A549 (cell line): ENCODE measurements at regions not wholly inside any gene's neighbourhood (a gene's known extent, or its start where the extent isn't known, plus 50 kb on each side); places are given as distances from the start of the nearest gene placed in this dataset.

Experiments
- ATAC-seq, 2 experiments: fragments of 200-7000 bp in 1 of 2; fragments of >200 bp in 1 of 2; cut with Nextera tagmentation in 1 of 2; cut with Tn5 transposase in 1 of 2; 3 replicates each; pipeline versions ENCODE4 v1.8.0 to v1.9.1; 2018 to 2020; ENCODE audit warnings: mild to moderate bottlenecking in 1 of 2, moderate library complexity in 1 of 2
- CTCF ChIA-PET: fragments of 300-600 bp; sonication (Branson Sonifier 250); formaldehyde crosslinking; extraction: SDS; loops from one replicate; lab custom pipeline; 2021; ENCODE audit warnings: antibody characterized with exemption, inconsistent platforms; lab: Yijun Ruan, JAX
- POLR2A ChIA-PET: fragments of 350-600 bp; formaldehyde crosslinking; extraction: SDS; loops from one replicate; lab custom pipeline; 2021; ENCODE audit warnings: antibody characterized with exemption, inconsistent platforms; lab: Yijun Ruan, JAX
- DNase-seq, 2 experiments: peaks; one replicate each; pipeline versions ENCODE4 v3.0.0 to v3.0.0-alpha.2; 2011 to 2016; ENCODE audit warnings: low read depth in 1 of 2, low spot score in 1 of 2
- FAIRE-seq: peaks from 2 replicates; lab custom pipeline; 2011; peaks lifted over from hg19 to GRCh38; lab: Jason Lieb, UNC
- H3K27ac ChIP-seq, 2 experiments: fragments of >200 bp; sonication (Bioruptor Twin); formaldehyde crosslinking; 3 replicates each; pipeline ENCODE4 v1.5.1; 2016 to 2017
- H3K4me1 ChIP-seq: fragments of >200 bp; sonication (Bioruptor Twin); formaldehyde crosslinking; 3 replicates; pipeline ENCODE4 v1.6.1; 2016
- H3K4me2 ChIP-seq: fragments of >200 bp; sonication (Bioruptor Twin); formaldehyde crosslinking; 3 replicates; pipeline ENCODE4 v1.6.1; 2016
- H3K4me3 ChIP-seq: fragments of >200 bp; sonication (Bioruptor Twin); formaldehyde crosslinking; 3 replicates; pipeline ENCODE4 v1.5.1; 2016
- H3K9me3 ChIP-seq: fragments of >200 bp; sonication (Bioruptor Twin); formaldehyde crosslinking; 3 replicates; pipeline ENCODE4 v1.6.1; 2016
- ATOH8 ChIP-seq: fragments of 250-450 bp; sonication (Bioruptor Pico); IDR thresholded peaks from 2 replicates; pipeline ENCODE4 v1.5.0; 2020; ENCODE audit warnings: low read depth, mild to moderate bottlenecking, moderate library complexity
- BHLHE40 ChIP-seq: IDR thresholded peaks from 2 replicates; pipeline ENCODE4 v1.6.1; 2012; ENCODE audit warnings: low read depth, low read length, inconsistent platforms
- CBX2 ChIP-seq: fragments of 200-600 bp; sonication (generic); IDR thresholded peaks from 2 replicates; pipeline ENCODE4 v1.6.1; 2016; ENCODE audit warnings: low read depth, mild to moderate bottlenecking, borderline replicate concordance
- CBX8 ChIP-seq: fragments of 200-600 bp; sonication (generic); IDR thresholded peaks from 2 replicates; pipeline ENCODE4 v1.6.1; 2016
- CEBPB ChIP-seq, 2 experiments: fragments of >200 bp in 1 of 2; sonication (Bioruptor Twin) in 1 of 2; formaldehyde crosslinking in 1 of 2; IDR thresholded peaks; 2 replicates each; pipeline ENCODE4 v1.6.1; 2012 to 2016
- CHD4 ChIP-seq: fragments of 200-600 bp; sonication (generic); IDR thresholded peaks from 2 replicates; pipeline ENCODE4 v1.6.1; 2016; ENCODE audit warnings: antibody characterized with exemption, mild to moderate bottlenecking, borderline replicate concordance
- EHMT2 ChIP-seq: fragments of 200-600 bp; sonication (generic); IDR thresholded peaks from 2 replicates; pipeline ENCODE4 v1.6.1; 2016; ENCODE audit warnings: antibody characterized with exemption, low read depth, mild to moderate bottlenecking, moderate library complexity
- FOSL2 ChIP-seq, 2 experiments: fragments of 450-650 bp in 1 of 2; fragments of >200 bp in 1 of 2; sonication (Bioruptor Twin) in 1 of 2; formaldehyde crosslinking; IDR thresholded peaks; 2 replicates each; pipeline versions ENCODE4 v1.5.0 to v1.6.1; 2016 to 2020; ENCODE audit warnings: mild to moderate bottlenecking in 1 of 2, moderate library complexity in 1 of 2
- HOXA7 ChIP-seq: fragments of 250-450 bp; sonication (Bioruptor Pico); IDR thresholded peaks from 2 replicates; pipeline ENCODE4 v1.5.0; 2020; ENCODE audit warnings: mild to moderate bottlenecking, moderate library complexity
- HOXB13 ChIP-seq: fragments of 250-450 bp; sonication (Bioruptor Pico); IDR thresholded peaks from 2 replicates; pipeline ENCODE4 v1.5.0; 2020; ENCODE audit warnings: low read depth, mild to moderate bottlenecking, moderate library complexity
- HOXB5 ChIP-seq: fragments of 250-450 bp; sonication (Bioruptor Pico); IDR thresholded peaks from 2 replicates; pipeline ENCODE4 v1.5.0; 2020; ENCODE audit warnings: mild to moderate bottlenecking, moderate library complexity
- JUNB ChIP-seq: fragments of >200 bp; sonication (Bioruptor Twin); formaldehyde crosslinking; IDR thresholded peaks from 2 replicates; pipeline ENCODE4 v1.6.1; 2016
- MAFK ChIP-seq: fragments of 450-650 bp; IDR thresholded peaks from 2 replicates; pipeline ENCODE4 v1.6.1; 2014; ENCODE audit not compliant: partially characterized antibody
- MAZ ChIP-seq: fragments of 150-350 bp; IDR thresholded peaks from 2 replicates; pipeline ENCODE4 v1.6.1; 2014; ENCODE audit warnings: antibody characterized with exemption, low read depth, low read length, borderline replicate concordance
- NFE2L2 ChIP-seq: fragments of 150-350 bp; conservative IDR thresholded peaks from 2 replicates; pipeline ENCODE4 v1.6.1; 2014; ENCODE audit warnings: low read length
- NPAS2 ChIP-seq: fragments of 250-450 bp; sonication (Bioruptor Pico); IDR thresholded peaks from 2 replicates; pipeline ENCODE4 v1.8.0; 2022; ENCODE audit warnings: mild to moderate bottlenecking, moderate library complexity, borderline replicate concordance
- RARB ChIP-seq: fragments of 250-450 bp; sonication (Bioruptor Pico); IDR thresholded peaks from 2 replicates; pipeline ENCODE4 v1.8.0; 2021; ENCODE audit warnings: mild to moderate bottlenecking, moderate library complexity
- RCOR1 ChIP-seq: fragments of 150-350 bp; IDR thresholded peaks from 2 replicates; pipeline ENCODE4 v1.6.1; 2014; ENCODE audit warnings: antibody characterized with exemption, low read length, low read depth
- RFX5 ChIP-seq: fragments of 450-650 bp; IDR thresholded peaks from 2 replicates; pipeline ENCODE4 v1.7.1; 2014; ENCODE audit warnings: antibody characterized with exemption, mild to moderate bottlenecking, moderate library complexity
- SMC3 ChIP-seq: fragments of >200 bp; sonication (Bioruptor Twin); formaldehyde crosslinking; IDR thresholded peaks from 3 replicates; pipeline ENCODE4 v1.6.1; 2018; ENCODE audit warnings: inconsistent platforms
- TP53 ChIP-seq: fragments of 250-450 bp; sonication (Bioruptor Pico); IDR thresholded peaks from 2 replicates; pipeline ENCODE4 v1.5.0; 2021; ENCODE audit warnings: mild to moderate bottlenecking, moderate library complexity
- ZC3H11A ChIP-seq: fragments of 450-650 bp; IDR thresholded peaks from 2 replicates; pipeline ENCODE4 v1.6.1; 2014; ENCODE audit warnings: antibody characterized with exemption, mild to moderate bottlenecking
- ZNF302 ChIP-seq: fragments of 250-450 bp; sonication (Bioruptor Pico); IDR thresholded peaks from 2 replicates; pipeline ENCODE4 v1.9.0; 2021; ENCODE audit warnings: inconsistent platforms, mild to moderate bottlenecking, moderate library complexity
- WGBS: methylation state at CpG from one replicate; pipeline ENCODE4 v1.1.6; 2017; ENCODE audit errors: missing lambda C conversion rate; 5-methylcytosine and 5-hydroxymethylcytosine counted together
- TF ChIP-seq, protein P1 (sequence below): fragments of 450-650 bp; IDR thresholded peaks from 2 replicates; pipeline ENCODE4 v1.6.1; 2014; ENCODE audit warnings: antibody characterized with exemption
- TF ChIP-seq, protein P2 (sequence below): fragments of 150-350 bp; IDR thresholded peaks from 2 replicates; pipeline ENCODE4 v1.6.1; 2014; ENCODE audit warnings: low read depth, mild to moderate bottlenecking, low read length
- TF ChIP-seq, protein P3 (sequence below): fragments of >200 bp; sonication (Bioruptor Twin); formaldehyde crosslinking; IDR thresholded peaks from 3 replicates; pipeline ENCODE4 v1.5.1; 2016

GRCh38 chr10:3249307-3249889, 76.8 kb upstream of the PITRM1 start:
- CTCF ChIA-PET, result interaction anchor here (0.9 to 1.6 kb wide), 3 partner anchors 10 to 11 kb away, joined by 3 to 6 read pairs (median 4); no protein-coding TSS in a partner anchor
- no peak for FAIRE-seq
- Histone ChIP-seq H3K4me1 (peaks cover 20% of the 10 kb centered on the region), H3K9me3 (no peaks in the 10 kb centered on the region), H3K4me2 (peak overlapping the region; percentile 72), H3K4me3 (no peak overlapping the region), H3K27ac (peak overlapping the region; percentile 78 to 88)
- POLR2A ChIA-PET, result interaction anchor here (1.0 to 1.4 kb wide), 2 partner anchors 46 to 536 kb away, joined by 4 to 18 read pairs; partner anchors contain the start of gene KLF6
- ATAC-seq, result no peak
- 63% methylated on average over 5 of the region's 5 CpGs for WGBS
- no peak for TF ChIP-seq JUNB
- TF ChIP-seq CEBPB (IDR thresholded peaks at IDR 0.05), result 0 out of 4 replicates have a peak, but pooled peaks of 1 of the 2 experiments have one; percentile 9
- TF ChIP-seq RARB (CRISPR knock-in tag), result no peak
- TF ChIP-seq NFE2L2, result no peak
- DNase-seq, result no peak

- no peak overlapping the region for H3K4me3 ChIP-seq
Measured at GRCh38 chr10:3248526-3249306, 76.1 kb upstream of the PITRM1 start.

DNA sequence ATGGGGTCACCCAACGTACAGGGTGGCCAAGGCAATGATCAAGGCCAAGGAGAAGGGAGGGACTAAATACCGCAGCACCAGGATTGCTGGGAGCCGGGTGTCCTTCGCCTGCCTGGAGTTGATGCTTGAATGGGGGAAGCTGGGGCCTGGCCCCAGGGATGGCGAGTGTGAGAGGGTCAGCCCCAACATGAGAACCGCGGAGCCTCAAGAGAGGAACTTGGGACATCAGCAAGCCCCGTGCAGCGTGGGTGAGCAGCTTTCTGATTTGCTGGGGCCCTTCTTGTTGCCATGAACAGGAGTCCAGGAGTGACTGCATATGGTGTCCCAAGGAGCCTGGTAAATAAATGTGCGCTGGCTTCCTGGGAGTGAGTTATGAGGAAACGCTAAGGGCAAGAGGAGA, 72.8 kb upstream of the PITRM1 start:
- no peaks in the 10 kb centered on the region for H3K9me3 ChIP-seq
- FAIRE-seq (no peak), ATAC-seq (no peak), DNase-seq (no peak)
- H3K27ac ChIP-seq, result no peak overlapping the region
- CTCF ChIA-PET, result interaction anchor here (0.8 to 3.3 kb wide), 5 partner anchors 9 to 1411 kb away, joined by 3 to 17 read pairs (median 4); no protein-coding TSS in a partner anchor
- H3K4me2 ChIP-seq, result no peak overlapping the region
- H3K4me1 ChIP-seq, result peaks cover 20% of the 10 kb centered on the region
- H3K4me3 ChIP-seq, result no peak overlapping the region
- TF ChIP-seq TP53 (CRISPR knock-in tag) (no peak), HOXB13 (CRISPR knock-in tag) (no peak), ATOH8 (CRISPR knock-in tag) (no peak), HOXB5 (CRISPR knock-in tag) (no peak), CBX2 (no peak), EHMT2 (no peak), NPAS2 (CRISPR knock-in tag) (no peak), RFX5 (no peak), ZC3H11A (no peak), RCOR1 (no peak), RARB (CRISPR knock-in tag) (no peak), BHLHE40 (no peak), SMC3 (no peak), MAZ (no peak), CBX8 (no peak), MAFK (no peak), ZNF302 (CRISPR knock-in tag) (no peak)
- TF ChIP-seq, protein P1, sequence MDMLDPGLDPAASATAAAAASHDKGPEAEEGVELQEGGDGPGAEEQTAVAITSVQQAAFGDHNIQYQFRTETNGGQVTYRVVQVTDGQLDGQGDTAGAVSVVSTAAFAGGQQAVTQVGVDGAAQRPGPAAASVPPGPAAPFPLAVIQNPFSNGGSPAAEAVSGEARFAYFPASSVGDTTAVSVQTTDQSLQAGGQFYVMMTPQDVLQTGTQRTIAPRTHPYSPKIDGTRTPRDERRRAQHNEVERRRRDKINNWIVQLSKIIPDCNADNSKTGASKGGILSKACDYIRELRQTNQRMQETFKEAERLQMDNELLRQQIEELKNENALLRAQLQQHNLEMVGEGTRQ, result no peak
- TF ChIP-seq, protein P2, sequence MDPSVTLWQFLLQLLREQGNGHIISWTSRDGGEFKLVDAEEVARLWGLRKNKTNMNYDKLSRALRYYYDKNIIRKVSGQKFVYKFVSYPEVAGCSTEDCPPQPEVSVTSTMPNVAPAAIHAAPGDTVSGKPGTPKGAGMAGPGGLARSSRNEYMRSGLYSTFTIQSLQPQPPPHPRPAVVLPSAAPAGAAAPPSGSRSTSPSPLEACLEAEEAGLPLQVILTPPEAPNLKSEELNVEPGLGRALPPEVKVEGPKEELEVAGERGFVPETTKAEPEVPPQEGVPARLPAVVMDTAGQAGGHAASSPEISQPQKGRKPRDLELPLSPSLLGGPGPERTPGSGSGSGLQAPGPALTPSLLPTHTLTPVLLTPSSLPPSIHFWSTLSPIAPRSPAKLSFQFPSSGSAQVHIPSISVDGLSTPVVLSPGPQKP, result no peak
- TF ChIP-seq, protein P3, sequence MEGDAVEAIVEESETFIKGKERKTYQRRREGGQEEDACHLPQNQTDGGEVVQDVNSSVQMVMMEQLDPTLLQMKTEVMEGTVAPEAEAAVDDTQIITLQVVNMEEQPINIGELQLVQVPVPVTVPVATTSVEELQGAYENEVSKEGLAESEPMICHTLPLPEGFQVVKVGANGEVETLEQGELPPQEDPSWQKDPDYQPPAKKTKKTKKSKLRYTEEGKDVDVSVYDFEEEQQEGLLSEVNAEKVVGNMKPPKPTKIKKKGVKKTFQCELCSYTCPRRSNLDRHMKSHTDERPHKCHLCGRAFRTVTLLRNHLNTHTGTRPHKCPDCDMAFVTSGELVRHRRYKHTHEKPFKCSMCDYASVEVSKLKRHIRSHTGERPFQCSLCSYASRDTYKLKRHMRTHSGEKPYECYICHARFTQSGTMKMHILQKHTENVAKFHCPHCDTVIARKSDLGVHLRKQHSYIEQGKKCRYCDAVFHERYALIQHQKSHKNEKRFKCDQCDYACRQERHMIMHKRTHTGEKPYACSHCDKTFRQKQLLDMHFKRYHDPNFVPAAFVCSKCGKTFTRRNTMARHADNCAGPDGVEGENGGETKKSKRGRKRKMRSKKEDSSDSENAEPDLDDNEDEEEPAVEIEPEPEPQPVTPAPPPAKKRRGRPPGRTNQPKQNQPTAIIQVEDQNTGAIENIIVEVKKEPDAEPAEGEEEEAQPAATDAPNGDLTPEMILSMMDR, result no peak
- POLR2A ChIA-PET, result no interaction called here
- 91% methylated on average over 11 of the region's 11 CpGs for WGBS

More at GRCh38 chr10:3248526-3249306, 76.1 kb upstream of the PITRM1 start:
- Histone ChIP-seq H3K4me1 (peaks cover 20% of the 10 kb centered on the region), H3K27ac (peak overlapping the region; percentile 78 to 88), H3K4me2 (peak overlapping the region; percentile 72), H3K9me3 (no peaks in the 10 kb centered on the region)
- CTCF ChIA-PET, result interaction anchor here (0.6 to 1.0 kb wide), 2 partner anchors 9 to 1601 kb away, joined by 3 to 6 read pairs; no protein-coding TSS in a partner anchor
- TF ChIP-seq NFE2L2 (peak; percentile 66), RARB (CRISPR knock-in tag) (no peak), CHD4 (no peak), FOSL2 (IDR thresholded peaks at IDR 0.05) (0 out of 2 replicates have a peak, but pooled peaks have one; percentile 21), FOSL2 (CRISPR knock-in tag; IDR thresholded peaks at IDR 0.05) (peak; percentile 71), MAFK (peak; percentile 88), HOXA7 (CRISPR knock-in tag) (no peak)
- TF ChIP-seq, protein P2, result no peak
- POLR2A ChIA-PET, result interaction anchor here (0.7 to 1.4 kb wide), 4 partner anchors 45 to 1016 kb away, joined by 3 to 18 read pairs (median 4); partner anchors contain the start of gene KLF6
- DNase-seq, result peak; percentile 69 to 77
- 14% methylated on average over 6 of the region's 6 CpGs for WGBS
- ATAC-seq, result peak; percentile 89 to 94
- FAIRE-seq, result peak; percentile 13
